ENCODE measurements at regions not wholly inside any gene's neighbourhood (a gene's known extent, or its start where the extent isn't known, plus 50 kb on each side); places are given as distances from the start of the nearest gene placed in this dataset.

GRCh38 chr2:157150747-157151146 is 106.8 kb upstream of the GALNT5 start:
- ChIA-PET CTCF (interaction anchor here (0.6 to 1.2 kb wide), 2 partner anchors 7 to 11 kb away, joined by 3 read pairs; no protein-coding TSS in a partner anchor), POLR2A (no interaction called here)
- no peak for TF ChIP-seq CTCF (IDR thresholded peaks at IDR 0.05; ENCODE audit: insufficient read depth, low read depth, low read length)
- no peaks in the 10 kb centered on the region for H3K27me3 ChIP-seq (ENCODE audit: control insufficient read depth, insufficient read depth, low read length)
- DNase-seq (ENCODE audit: low read depth), result no peak
- H3K36me3 ChIP-seq (ENCODE audit: control insufficient read depth, insufficient read depth, low read length), result no peaks in the 10 kb centered on the region
- H3K4me3 ChIP-seq (ENCODE audit: low read depth, low read length), result no peak overlapping the region

- Histone ChIP-seq H3K27me3 (ENCODE audit: control insufficient read depth, insufficient read depth, low read length) (no peaks in the 10 kb centered on the region), H3K4me3 (ENCODE audit: low read depth, low read length) (no peak overlapping the region), H3K36me3 (ENCODE audit: control insufficient read depth, insufficient read depth, low read length) (no peaks in the 10 kb centered on the region)
- CTCF ChIA-PET, result no interaction called here
- DNase-seq (ENCODE audit: low read depth), result no peak
- no peak for TF ChIP-seq CTCF (IDR thresholded peaks at IDR 0.05; ENCODE audit: insufficient read depth, low read depth, low read length)
- POLR2A ChIA-PET, result no interaction called here
Measured at GRCh38 chr2:157152362-157152761, 105.1 kb upstream of the GALNT5 start.

GRCh38 chr2:157155992-157156391 is 101.5 kb upstream of the GALNT5 start:
- Histone ChIP-seq H3K27me3 (ENCODE audit: control insufficient read depth, insufficient read depth, low read length) (no peaks in the 10 kb centered on the region), H3K36me3 (ENCODE audit: control insufficient read depth, insufficient read depth, low read length) (no peaks in the 10 kb centered on the region), H3K4me3 (ENCODE audit: low read depth, low read length) (no peak overlapping the region)
- CTCF ChIA-PET, result interaction anchor here (1.1 kb wide), 1 partner anchor 180 kb away, joined by 3 read pairs; no protein-coding TSS in a partner anchor
- no peak for TF ChIP-seq CTCF (IDR thresholded peaks at IDR 0.05; ENCODE audit: insufficient read depth, low read depth, low read length)
- no peak for DNase-seq (ENCODE audit: low read depth)
- POLR2A ChIA-PET, result no interaction called here

- no peak for TF ChIP-seq CTCF (IDR thresholded peaks at IDR 0.05; ENCODE audit: insufficient read depth, low read depth, low read length)
- ChIA-PET CTCF (interaction anchor here (0.6 kb wide), 1 partner anchor 8 kb away, joined by 3 read pairs; no protein-coding TSS in a partner anchor), POLR2A (no interaction called here)
- no peaks in the 10 kb centered on the region for H3K36me3 ChIP-seq (ENCODE audit: control insufficient read depth, insufficient read depth, low read length)
- H3K27me3 ChIP-seq (ENCODE audit: control insufficient read depth, insufficient read depth, low read length), result no peaks in the 10 kb centered on the region
- no peak overlapping the region for H3K4me3 ChIP-seq (ENCODE audit: low read depth, low read length)
- DNase-seq (ENCODE audit: low read depth), result no peak
Measured at GRCh38 chr2:157158111-157158510, 99.4 kb upstream of the GALNT5 start.

GRCh38 chr2:157159221-157159934 is 98.1 kb upstream of the GALNT5 start:
- ChIA-PET CTCF (interaction anchor here (1.1 kb wide), 1 partner anchor 105 kb away, joined by 3 read pairs; no protein-coding TSS in a partner anchor), POLR2A (no interaction called here)
- Histone ChIP-seq H3K27me3 (ENCODE audit: control insufficient read depth, insufficient read depth, low read length) (no peaks in the 10 kb centered on the region), H3K36me3 (ENCODE audit: control insufficient read depth, insufficient read depth, low read length) (no peaks in the 10 kb centered on the region), H3K4me3 (ENCODE audit: low read depth, low read length) (no peak overlapping the region)
- no peak for TF ChIP-seq CTCF (IDR thresholded peaks at IDR 0.05; ENCODE audit: insufficient read depth, low read depth, low read length)
- no peak for DNase-seq (ENCODE audit: low read depth)

All from BJ (cell line).